ENCODE measurements at regions not wholly inside any gene's neighbourhood (a gene's known extent, or its start where the extent isn't known, plus 50 kb on each side); places are given as distances from the start of the nearest gene placed in this dataset.

DNA sequence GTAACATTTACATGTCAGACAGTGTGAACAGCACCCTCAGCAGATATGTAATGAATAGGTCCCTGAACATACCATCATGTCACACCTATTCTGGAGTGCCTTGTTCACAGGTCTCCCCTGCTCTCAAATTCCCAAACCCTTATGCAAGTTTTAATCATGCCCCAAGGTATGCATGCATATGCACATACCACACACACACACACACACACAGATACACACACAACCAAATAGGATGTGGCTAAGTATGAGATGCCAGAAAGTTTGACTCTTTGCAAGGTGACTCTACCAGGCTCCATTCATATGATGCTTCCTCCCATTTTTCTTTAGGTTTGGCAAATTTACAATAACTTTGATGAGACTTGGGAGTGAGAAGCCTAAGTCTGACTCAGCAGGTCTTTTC is 243.8 kb upstream of the IRAK1BP1 start:
- Histone ChIP-seq H3K4me3 (ENCODE audit: low read depth, low read length) (no peak overlapping the region), H3K36me3 (ENCODE audit: control insufficient read depth in 2 of 2, insufficient read depth in 1 of 2, low read length in 2 of 2) (no peaks in the 10 kb centered on the region), H3K27ac (ENCODE audit: extremely low read depth, low read depth, low read length) (no peak overlapping the region), H3K9me3 (ENCODE audit: control insufficient read depth, insufficient read depth, low read depth, low read length) (no peaks in the 10 kb centered on the region), H3K4me1 (ENCODE audit: control insufficient read depth, insufficient read depth, low read length) (no peaks in the 10 kb centered on the region)
- CTCF ChIA-PET = no interaction called here
- POLR2A ChIA-PET = no interaction called here
- no peak for TF ChIP-seq ZNF549 (tag by site-specific recombination; IDR thresholded peaks at IDR 0.05)
- TF ChIP-seq PRDM6 (tag by site-specific recombination; IDR thresholded peaks at IDR 0.05) = no peak
- TF ChIP-seq ZNF341 (tag by site-specific recombination; IDR thresholded peaks at IDR 0.05; ENCODE audit: low read depth) = no peak
- TF ChIP-seq ZSCAN23 (tag by site-specific recombination; IDR thresholded peaks at IDR 0.05) = no peak
- TF ChIP-seq ZNF416 (tag by site-specific recombination; IDR thresholded peaks at IDR 0.05) = no peak
- no peak for TF ChIP-seq ZBTB48 (tag by site-specific recombination; IDR thresholded peaks at IDR 0.05)
- TF ChIP-seq HOXA7 (CRISPR knock-in tag; IDR thresholded peaks at IDR 0.05; ENCODE audit: borderline replicate concordance) = no peak
- TF ChIP-seq ZNF121 (tag by site-specific recombination; IDR thresholded peaks at IDR 0.05) = no peak
- TF ChIP-seq ZNF518A (tag by site-specific recombination; conservative IDR thresholded peaks at IDR 0.05; ENCODE audit: low read depth) = no peak
- TF ChIP-seq ZNF658 (tag by site-specific recombination; IDR thresholded peaks at IDR 0.05) = no peak

DNA sequence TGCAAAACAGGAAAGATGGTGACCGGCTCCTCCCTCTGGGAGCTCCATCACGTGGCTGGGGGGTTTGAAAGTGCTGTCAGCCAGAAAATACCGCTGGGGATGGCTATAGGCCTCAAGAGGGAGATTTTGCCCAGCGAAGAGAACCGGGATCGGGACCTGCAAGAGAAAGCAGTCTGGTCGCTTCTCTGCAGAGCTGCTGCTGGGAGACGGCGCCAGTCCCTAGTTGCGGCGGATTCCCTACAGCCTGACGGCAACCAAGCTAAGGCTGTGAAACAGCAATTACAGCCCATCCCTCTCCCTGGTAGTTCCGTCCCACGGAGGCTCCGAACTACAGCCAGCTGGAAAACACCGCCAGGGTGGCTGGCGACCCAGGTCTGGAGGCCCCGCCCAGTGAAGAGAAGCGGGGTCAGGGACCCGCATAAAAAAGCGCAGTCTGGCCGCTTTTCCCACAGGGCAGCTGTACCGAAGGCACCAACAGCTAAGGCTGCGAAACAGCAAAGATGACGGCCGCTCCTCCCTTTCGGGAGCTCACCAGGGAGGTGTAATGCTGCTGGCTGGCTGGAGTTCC is 238.1 kb upstream of the IRAK1BP1 start:
- Histone ChIP-seq H3K4me1 (ENCODE audit: control insufficient read depth, insufficient read depth, low read length) (no peaks in the 10 kb centered on the region), H3K27ac (ENCODE audit: extremely low read depth, low read depth, low read length) (no peak overlapping the region), H3K4me3 (ENCODE audit: low read depth, low read length) (no peak overlapping the region), H3K36me3 (ENCODE audit: control insufficient read depth in 2 of 2, insufficient read depth in 1 of 2, low read length in 2 of 2) (no peaks in the 10 kb centered on the region), H3K9me3 (ENCODE audit: control insufficient read depth, insufficient read depth, low read depth, low read length) (no peaks in the 10 kb centered on the region)
- ChIA-PET CTCF (interaction anchor here (0.6 kb wide), 1 partner anchor 838 kb away, joined by 3 read pairs; no protein-coding TSS in a partner anchor), POLR2A (no interaction called here)
- no peak for TF ChIP-seq PATZ1 (tag by site-specific recombination; IDR thresholded peaks at IDR 0.05)
- TF ChIP-seq ELK4 (IDR thresholded peaks at IDR 0.05; ENCODE audit: borderline replicate concordance, low read depth, low read length) = no peak
- TF ChIP-seq PRDM1 (tag by site-specific recombination; IDR thresholded peaks at IDR 0.05) = no peak
- no peak for TF ChIP-seq ZNF223 (tag by site-specific recombination; IDR thresholded peaks at IDR 0.05)
- TF ChIP-seq ZNF670 (tag by site-specific recombination; IDR thresholded peaks at IDR 0.05; ENCODE audit: low read depth) = no peak
- no peak for TF ChIP-seq ZNF202 (tag by site-specific recombination; IDR thresholded peaks at IDR 0.05; ENCODE audit: borderline replicate concordance)
- no peak for TF ChIP-seq ZNF692 (tag by site-specific recombination; IDR thresholded peaks at IDR 0.05)
- TF ChIP-seq GFI1B (tag by site-specific recombination; IDR thresholded peaks at IDR 0.05) = no peak
- TF ChIP-seq ZNF19 (tag by site-specific recombination; IDR thresholded peaks at IDR 0.05; ENCODE audit: low read depth) = no peak
- TF ChIP-seq ZNF629 (tag by site-specific recombination; IDR thresholded peaks at IDR 0.05) = no peak
- TF ChIP-seq KLF8 (tag by site-specific recombination; IDR thresholded peaks at IDR 0.05) = no peak
- no peak for TF ChIP-seq MEIS1 (CRISPR knock-in tag; IDR thresholded peaks at IDR 0.05; ENCODE audit: borderline replicate concordance)

All from HEK293 (cell line).